ENCODE measurements at regions not wholly inside any gene's neighbourhood (a gene's known extent, or its start where the extent isn't known, plus 50 kb on each side); places are given as distances from the start of the nearest gene placed in this dataset.

DNA sequence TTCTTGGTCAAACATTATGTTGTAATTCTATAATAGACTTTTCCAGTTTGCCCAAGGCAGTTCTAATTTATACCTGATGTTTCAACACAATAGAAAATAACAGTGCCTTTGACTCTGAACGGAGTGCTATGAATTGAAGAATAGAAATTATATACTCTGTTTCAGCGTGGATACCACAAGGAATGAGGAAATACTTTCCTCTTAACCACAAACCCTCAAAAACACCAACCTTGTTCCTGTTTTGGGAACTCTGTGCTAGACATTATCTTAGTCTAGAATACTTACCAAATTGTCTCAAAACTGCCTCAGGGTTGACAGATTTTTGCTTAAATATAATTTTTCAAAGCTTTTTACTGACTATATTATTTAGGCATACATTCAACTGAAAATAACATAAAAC lies 1629.3 kb downstream of the MRPL39 start:
- no peak overlapping the region for H3K27ac ChIP-seq
- TF ChIP-seq, protein P1, sequence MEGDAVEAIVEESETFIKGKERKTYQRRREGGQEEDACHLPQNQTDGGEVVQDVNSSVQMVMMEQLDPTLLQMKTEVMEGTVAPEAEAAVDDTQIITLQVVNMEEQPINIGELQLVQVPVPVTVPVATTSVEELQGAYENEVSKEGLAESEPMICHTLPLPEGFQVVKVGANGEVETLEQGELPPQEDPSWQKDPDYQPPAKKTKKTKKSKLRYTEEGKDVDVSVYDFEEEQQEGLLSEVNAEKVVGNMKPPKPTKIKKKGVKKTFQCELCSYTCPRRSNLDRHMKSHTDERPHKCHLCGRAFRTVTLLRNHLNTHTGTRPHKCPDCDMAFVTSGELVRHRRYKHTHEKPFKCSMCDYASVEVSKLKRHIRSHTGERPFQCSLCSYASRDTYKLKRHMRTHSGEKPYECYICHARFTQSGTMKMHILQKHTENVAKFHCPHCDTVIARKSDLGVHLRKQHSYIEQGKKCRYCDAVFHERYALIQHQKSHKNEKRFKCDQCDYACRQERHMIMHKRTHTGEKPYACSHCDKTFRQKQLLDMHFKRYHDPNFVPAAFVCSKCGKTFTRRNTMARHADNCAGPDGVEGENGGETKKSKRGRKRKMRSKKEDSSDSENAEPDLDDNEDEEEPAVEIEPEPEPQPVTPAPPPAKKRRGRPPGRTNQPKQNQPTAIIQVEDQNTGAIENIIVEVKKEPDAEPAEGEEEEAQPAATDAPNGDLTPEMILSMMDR (conservative IDR thresholded peaks at IDR 0.05), result no peak

DNA sequence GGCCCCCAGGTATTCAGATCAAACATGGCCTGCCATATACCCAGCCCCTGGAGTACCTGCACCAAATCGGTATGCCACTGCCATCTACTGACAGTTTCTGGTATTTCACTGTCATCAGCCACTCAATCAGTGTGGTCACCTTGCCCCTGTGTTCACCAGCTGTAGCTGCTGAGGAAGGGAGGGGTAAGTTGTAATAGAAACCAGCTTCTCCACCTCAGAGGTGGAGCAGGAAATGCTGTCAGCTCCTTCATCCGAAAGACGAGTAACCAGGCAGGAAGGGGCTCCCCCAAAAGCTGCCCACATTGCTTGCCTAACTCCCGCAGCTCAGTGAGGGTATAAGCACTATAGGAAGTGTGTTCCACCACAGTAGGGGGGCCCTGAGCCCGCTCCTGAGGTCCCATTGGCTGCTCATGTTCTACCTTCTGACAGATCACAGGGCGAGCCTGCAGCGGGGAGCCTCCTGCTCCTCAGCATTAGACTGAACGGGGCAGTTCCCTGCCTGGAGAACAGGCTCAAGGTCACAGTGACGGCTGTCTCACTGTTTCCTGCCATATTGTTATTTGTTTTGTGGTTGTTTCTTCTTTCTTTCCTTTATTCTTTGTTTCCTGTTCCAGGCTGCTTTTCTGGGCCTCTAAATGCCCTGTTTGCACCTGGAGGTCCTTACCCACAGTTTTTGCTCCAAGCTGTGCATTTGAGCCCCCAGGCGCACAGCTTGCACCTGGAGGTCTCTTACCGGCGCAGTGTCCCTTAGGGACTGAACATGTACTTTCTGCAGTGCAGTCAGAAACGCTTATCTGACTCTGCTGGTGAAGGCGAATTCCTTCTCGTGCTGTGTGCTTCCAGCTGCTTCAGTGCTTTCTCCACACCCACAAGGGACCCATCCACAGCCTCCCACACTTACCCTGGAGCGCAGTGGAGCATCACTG lies 1638.3 kb downstream of the MRPL39 start:
- TF ChIP-seq, protein P1 (conservative IDR thresholded peaks at IDR 0.05), result peak; percentile 83

DNA sequence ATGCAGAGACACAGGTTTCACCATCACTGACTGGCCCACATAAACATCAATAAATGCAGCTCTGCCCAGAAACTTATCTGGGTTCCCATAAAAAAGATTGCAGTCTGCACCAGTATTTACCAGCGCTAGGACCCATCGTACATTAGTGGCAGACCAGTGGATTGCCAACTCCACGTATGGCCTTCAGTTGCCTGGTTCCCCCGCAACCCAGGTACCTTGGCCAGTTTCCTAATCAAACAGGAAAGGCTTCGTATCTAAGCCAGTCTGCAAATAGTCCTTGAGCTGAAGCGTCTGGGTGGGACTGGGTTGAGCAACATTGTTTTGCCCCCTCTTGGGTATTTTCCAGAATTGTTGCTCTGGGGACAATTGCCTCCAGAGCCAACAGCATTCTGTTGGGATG lies 1639.3 kb downstream of the MRPL39 start:
- no peak overlapping the region for H3K27ac ChIP-seq
- TF ChIP-seq, protein P1 (conservative IDR thresholded peaks at IDR 0.05), result no peak

More for the DNA sequence above, 1638.3 kb downstream of the MRPL39 start:
- no peak overlapping the region for H3K27ac ChIP-seq

DNA sequence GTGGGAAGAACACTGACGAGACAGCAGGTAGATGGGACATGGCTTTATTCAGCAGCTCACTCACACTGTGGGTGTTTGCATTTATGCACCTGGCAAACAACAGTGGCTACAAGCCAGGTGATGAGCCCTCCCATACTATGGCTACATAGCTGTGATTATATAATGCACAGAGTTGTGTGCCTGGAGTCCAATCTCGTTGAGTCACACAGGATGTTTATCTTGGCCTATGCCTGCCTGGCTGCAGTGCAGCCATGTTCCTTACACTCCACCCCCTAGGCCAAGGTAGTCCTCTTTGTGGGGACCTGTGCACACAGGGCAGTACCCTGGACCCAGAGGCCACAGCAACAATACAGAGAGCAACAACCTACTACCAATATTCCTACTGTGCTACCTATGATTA lies 1643.8 kb downstream of the MRPL39 start:
- TF ChIP-seq, protein P1 (conservative IDR thresholded peaks at IDR 0.05), result no peak
- no peak overlapping the region for H3K27ac ChIP-seq

- no peak overlapping the region for H3K27ac ChIP-seq
- TF ChIP-seq, protein P1 (conservative IDR thresholded peaks at IDR 0.05), result no peak
Measured at GRCh38 chr21:23960769-23961168, 1646.5 kb downstream of the MRPL39 start.

DNA sequence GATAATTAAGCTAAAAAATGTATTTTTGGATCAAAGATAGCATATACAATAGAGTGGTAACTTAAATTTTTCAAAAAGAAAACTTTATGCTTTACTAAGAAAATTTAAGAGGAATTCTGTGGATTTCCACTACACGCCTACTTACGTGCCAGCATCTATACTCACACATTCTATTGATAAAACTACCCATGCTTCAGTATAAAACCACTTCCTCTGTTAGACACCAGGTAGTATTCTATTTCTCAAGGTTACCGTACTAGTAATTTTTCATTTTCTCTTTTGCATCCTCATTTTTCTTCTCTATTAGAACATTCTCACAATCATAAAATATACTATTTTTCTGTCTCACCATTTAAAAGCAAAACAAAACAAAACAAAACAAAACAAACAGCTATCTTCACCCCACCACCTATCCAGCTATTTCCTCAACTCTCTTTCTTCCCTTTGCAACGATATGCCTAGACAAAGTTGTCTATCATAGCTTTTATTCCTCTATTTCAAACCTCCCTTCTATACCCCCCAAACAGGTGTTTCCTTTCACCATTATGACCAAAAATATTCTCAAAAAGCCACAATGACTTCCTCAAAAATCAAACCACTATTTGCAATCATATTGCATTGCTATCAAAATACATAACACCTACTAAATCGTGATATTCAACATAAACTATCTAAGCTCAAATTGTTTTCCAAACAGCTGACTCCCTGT lies 1652.0 kb downstream of the MRPL39 start:
- TF ChIP-seq, protein P1 (conservative IDR thresholded peaks at IDR 0.05), result no peak
- H3K27ac ChIP-seq, result no peak overlapping the region

GRCh38 chr21:23952269-23952668 lies 1655.0 kb downstream of the MRPL39 start:
- H3K27ac ChIP-seq, result no peak overlapping the region
- TF ChIP-seq, protein P1 (conservative IDR thresholded peaks at IDR 0.05), result no peak

Data from VCaP (cell line).